ENCODE measurements at regions not wholly inside any gene's neighbourhood (a gene's known extent, or its start where the extent isn't known, plus 50 kb on each side); places are given as distances from the start of the nearest gene placed in this dataset.
"Not testable (repeated sequence)": the region's sequence is repeated elsewhere in the genome, so short reads cannot be mapped to it uniquely, and the experiment has no call there.

- POLR2A ChIA-PET (ENCODE audit: partially characterized antibody); H4K8ac ChIP-seq (ENCODE audit: extremely low read depth, insufficient read depth, low read length): not testable (repeated sequence)
Measured at GRCh38 chr15:20625469-20625868, 83.9 kb upstream of the GOLGA6L6 start.

GRCh38 chr15:20624085-20624484, 82.5 kb upstream of the GOLGA6L6 start:
- H4K8ac ChIP-seq (ENCODE audit: extremely low read depth, insufficient read depth, low read length); H2BK12ac ChIP-seq (ENCODE audit: low read depth, low read length); H2BK5ac ChIP-seq (ENCODE audit: low read depth, low read length); H2AFZ ChIP-seq (ENCODE audit: low read length); H4K20me1 ChIP-seq (replicated peaks in 1 of 2; ENCODE audit: control insufficient read depth in 1 of 2, insufficient read depth in 2 of 2, low read length in 2 of 2); H2BK15ac ChIP-seq (ENCODE audit: low read length); H3K23ac ChIP-seq (ENCODE audit: insufficient read length); H3K79me2 ChIP-seq (ENCODE audit: control insufficient read depth in 1 of 2, insufficient read depth in 2 of 2, low read length in 2 of 2); H3K79me1 ChIP-seq (ENCODE audit: low read depth, low read length); H3K14ac ChIP-seq (ENCODE audit: insufficient read length); H3K23me2 ChIP-seq (ENCODE audit: low read depth, low read length); DNase-seq (ENCODE audit: low read depth in 1 of 2, low spot score in 2 of 2); FAIRE-seq; H3K4me1 ChIP-seq (replicated peaks in 1 of 4; ENCODE audit: control insufficient read depth in 3 of 4, insufficient read depth in 4 of 4, low read length in 3 of 4); H3K56ac ChIP-seq (replicated peaks; ENCODE audit: insufficient read length, low read depth, low read length); H3K9me3 ChIP-seq (ENCODE audit: insufficient read depth in 2 of 2, low read depth in 1 of 2, low read length in 1 of 2); H4K91ac ChIP-seq (replicated peaks; ENCODE audit: insufficient read length, low read length); H3K27ac ChIP-seq (ENCODE audit: low read depth, low read length); H3K4me3 ChIP-seq (ENCODE audit: extremely low read depth in 1 of 4, insufficient read depth in 2 of 4, low read depth in 3 of 4, low read length in 4 of 4); H2BK120ac ChIP-seq (replicated peaks; ENCODE audit: low read depth, low read length); H3K18ac ChIP-seq (ENCODE audit: extremely low read depth, low read length); CTCF ChIA-PET (ENCODE audit: partially characterized antibody); H3K4me2 ChIP-seq (ENCODE audit: insufficient read depth in 1 of 2, low read depth in 2 of 2, low read length in 2 of 2); H2BK20ac ChIP-seq (ENCODE audit: low read length); H3K27me3 ChIP-seq (replicated peaks in 1 of 4; ENCODE audit: control insufficient read depth in 3 of 4, extremely low read depth in 1 of 4, insufficient read depth in 3 of 4, low read length in 3 of 4); POLR2A ChIA-PET (ENCODE audit: partially characterized antibody); H3K36me3 ChIP-seq (ENCODE audit: control insufficient read depth in 2 of 4, insufficient read depth in 4 of 4, low read length in 3 of 4); H2AK5ac ChIP-seq (ENCODE audit: low read depth, low read length); H3K9ac ChIP-seq (replicated peaks in 1 of 4; ENCODE audit: extremely low read depth in 1 of 4, low read depth in 3 of 4, low read length in 3 of 4); H4K5ac ChIP-seq (ENCODE audit: insufficient read length, low read depth, low read length); H3K4ac ChIP-seq (replicated peaks; ENCODE audit: insufficient read length, low read depth, low read length): not testable (repeated sequence)
- 78% methylated on average over 3 of the region's 3 CpGs; no CpG with 5 or more reads in 1 of the 2 experiments for WGBS, 2 experiments (ENCODE audit: extremely low coverage in 1 of 2, insufficient coverage in 1 of 2, insufficient read length in 1 of 2, insufficient replicate concordance in 2 of 2, low coverage in 1 of 2, low lambda C conversion rate in 2 of 2, missing lambda C conversion rate in 1 of 2)

More at GRCh38 chr15:20625469-20625868, 83.9 kb upstream of the GOLGA6L6 start:
- H2BK5ac ChIP-seq (ENCODE audit: low read depth, low read length); FAIRE-seq; H3K4me2 ChIP-seq (ENCODE audit: insufficient read depth in 1 of 2, low read depth in 2 of 2, low read length in 2 of 2); H2BK20ac ChIP-seq (ENCODE audit: low read length); H3K4ac ChIP-seq (replicated peaks; ENCODE audit: insufficient read length, low read depth, low read length); H3K18ac ChIP-seq (ENCODE audit: extremely low read depth, low read length); H3K27me3 ChIP-seq (replicated peaks in 1 of 4; ENCODE audit: control insufficient read depth in 3 of 4, extremely low read depth in 1 of 4, insufficient read depth in 3 of 4, low read length in 3 of 4); H2BK12ac ChIP-seq (ENCODE audit: low read depth, low read length); H3K9ac ChIP-seq (replicated peaks in 1 of 4; ENCODE audit: extremely low read depth in 1 of 4, low read depth in 3 of 4, low read length in 3 of 4); H3K4me3 ChIP-seq (ENCODE audit: extremely low read depth in 1 of 4, insufficient read depth in 2 of 4, low read depth in 3 of 4, low read length in 4 of 4); H3K79me2 ChIP-seq (ENCODE audit: control insufficient read depth in 1 of 2, insufficient read depth in 2 of 2, low read length in 2 of 2); H3K36me3 ChIP-seq (ENCODE audit: control insufficient read depth in 2 of 4, insufficient read depth in 4 of 4, low read length in 3 of 4); H4K5ac ChIP-seq (ENCODE audit: insufficient read length, low read depth, low read length); H2BK15ac ChIP-seq (ENCODE audit: low read length); H3K4me1 ChIP-seq (replicated peaks in 1 of 4; ENCODE audit: control insufficient read depth in 3 of 4, insufficient read depth in 4 of 4, low read length in 3 of 4); H3K14ac ChIP-seq (ENCODE audit: insufficient read length); H2AK5ac ChIP-seq (ENCODE audit: low read depth, low read length); H3K79me1 ChIP-seq (ENCODE audit: low read depth, low read length); H4K20me1 ChIP-seq (replicated peaks in 1 of 2; ENCODE audit: control insufficient read depth in 1 of 2, insufficient read depth in 2 of 2, low read length in 2 of 2); H3K56ac ChIP-seq (replicated peaks; ENCODE audit: insufficient read length, low read depth, low read length); H3K23ac ChIP-seq (ENCODE audit: insufficient read length); H3K23me2 ChIP-seq (ENCODE audit: low read depth, low read length); H4K91ac ChIP-seq (replicated peaks; ENCODE audit: insufficient read length, low read length); H3K27ac ChIP-seq (ENCODE audit: low read depth, low read length); H2BK120ac ChIP-seq (replicated peaks; ENCODE audit: low read depth, low read length); DNase-seq (ENCODE audit: low read depth in 1 of 2, low spot score in 2 of 2); CTCF ChIA-PET (ENCODE audit: partially characterized antibody); H2AFZ ChIP-seq (ENCODE audit: low read length): not testable (repeated sequence)
- WGBS, 2 experiments (ENCODE audit: extremely low coverage in 1 of 2, insufficient coverage in 1 of 2, insufficient read length in 1 of 2, insufficient replicate concordance in 2 of 2, low coverage in 1 of 2, low lambda C conversion rate in 2 of 2, missing lambda C conversion rate in 1 of 2), result no CpG with 5 or more reads among the region's 7 CpGs
- H3K9me3 ChIP-seq (ENCODE audit: insufficient read depth in 2 of 2, low read depth in 1 of 2, low read length in 1 of 2), result peaks cover 0 to 12% of the 10 kb centered on the region in 2 experiments; a peak in 2 of 4 replicates

Measured in H1 (cell line).